Mucosa of descending colon (tissue), 3 donors: ENCODE measurements at regions not wholly inside any gene's neighbourhood (a gene's known extent, or its start where the extent isn't known, plus 50 kb on each side); places are given as distances from the start of the nearest gene placed in this dataset.

Experiments
- ATAC-seq: fragments of 200-7000 bp; cut with Tn5 transposase; one replicate; pipeline ENCODE4 v1.9.1; 2020; ENCODE audit warnings: mild to moderate bottlenecking, moderate library complexity
- DNase-seq, 3 donors: peaks; one replicate each; pipeline ENCODE4 v3.0.0-alpha.2; 2020
- H3K36me3 ChIP-seq: fragments of 200-600 bp; one replicate; pipeline ENCODE4 v1.8.0; 2021; ENCODE audit warnings: low read depth, mild to moderate bottlenecking
- H3K4me1 ChIP-seq: fragments of 200-600 bp; one replicate; pipeline ENCODE4 v1.8.0; 2021; ENCODE audit warnings: low read depth, mild to moderate bottlenecking
- H3K4me3 ChIP-seq: fragments of 200-600 bp; one replicate; pipeline ENCODE4 v1.8.0; 2021; ENCODE audit warnings: mild to moderate bottlenecking
- H3K9me3 ChIP-seq: fragments of 200-600 bp; one replicate; pipeline ENCODE4 v1.8.0; 2021; ENCODE audit warnings: mild to moderate bottlenecking
- CTCF ChIP-seq: fragments of 200-600 bp; IDR thresholded peaks from one replicate; pipeline ENCODE4 v1.8.0; 2022; ENCODE audit warnings: antibody characterized with exemption, mild to moderate bottlenecking
- intact Hi-C, 2 donors: fragments of 100-400 bp; cut with DNase I in 1 of 2; cut with micrococcal nuclease in 1 of 2; formaldehyde crosslinking; loops; one replicate each; pipeline versions ENCODE4 v1.11.0 to v1.11.1; 2022; cut with DNase I, micrococcal nuclease
- donor health status: DM: no; HTN: no; CAD: no; lungs with moderate emphysema.
- donor health status: DM: no; HTN: no; CAD: no.
- donor health status: DM: no; HTN: yes; CAD: no.

GRCh38 chr15:26129852-26130251 lies 266.7 kb upstream of the ATP10A start:
- DNase-seq (no peak), ATAC-seq (no peak)
- H3K9me3 ChIP-seq, result no peaks in the 10 kb centered on the region
- no peak for TF ChIP-seq CTCF
- H3K4me3 ChIP-seq, result no peak overlapping the region
- H3K36me3 ChIP-seq, result no peaks in the 10 kb centered on the region
- intact Hi-C loops, result no loop called here
- no peaks in the 10 kb centered on the region for H3K4me1 ChIP-seq

- H3K4me3 ChIP-seq, result no peak overlapping the region
- DNase-seq, result no peak
- no peak for ATAC-seq
- intact Hi-C loops, result no loop called here
- TF ChIP-seq CTCF, result no peak
- no peaks in the 10 kb centered on the region for H3K4me1 ChIP-seq
- no peaks in the 10 kb centered on the region for H3K36me3 ChIP-seq
- no peaks in the 10 kb centered on the region for H3K9me3 ChIP-seq
These were observed 265.5 kb upstream of the ATP10A start for GRCh38 chr15:26128611-26129140.

DNA sequence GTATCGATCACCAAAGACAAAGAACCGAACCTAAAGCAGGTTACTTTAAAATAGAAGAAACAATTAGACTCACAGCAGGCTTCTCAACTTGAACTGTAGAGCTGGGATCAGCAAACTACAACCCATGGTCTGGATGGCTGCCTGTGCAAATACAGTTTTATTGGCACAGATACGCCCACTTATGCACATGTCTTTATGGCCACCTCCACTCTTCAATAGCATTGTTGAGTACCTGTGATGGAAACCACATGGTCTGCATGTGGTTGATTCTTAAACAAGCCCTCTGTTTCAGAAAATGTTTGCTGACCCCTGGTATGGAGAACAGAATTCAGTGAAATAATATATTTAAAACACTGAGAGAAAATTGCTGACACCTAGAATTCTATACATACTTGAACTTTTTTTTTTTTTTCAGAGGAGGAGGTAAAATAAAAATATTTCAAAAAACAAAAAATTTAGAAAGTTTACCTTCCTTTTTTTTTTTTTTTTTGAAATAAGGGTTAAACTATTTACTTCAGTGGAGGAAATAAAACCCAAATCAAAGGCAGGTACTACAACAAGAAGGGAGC lies 263.8 kb upstream of the ATP10A start:
- peak in 1 of 3 donors; percentile 36 for DNase-seq
- H3K4me3 ChIP-seq, result no peak overlapping the region

DNA sequence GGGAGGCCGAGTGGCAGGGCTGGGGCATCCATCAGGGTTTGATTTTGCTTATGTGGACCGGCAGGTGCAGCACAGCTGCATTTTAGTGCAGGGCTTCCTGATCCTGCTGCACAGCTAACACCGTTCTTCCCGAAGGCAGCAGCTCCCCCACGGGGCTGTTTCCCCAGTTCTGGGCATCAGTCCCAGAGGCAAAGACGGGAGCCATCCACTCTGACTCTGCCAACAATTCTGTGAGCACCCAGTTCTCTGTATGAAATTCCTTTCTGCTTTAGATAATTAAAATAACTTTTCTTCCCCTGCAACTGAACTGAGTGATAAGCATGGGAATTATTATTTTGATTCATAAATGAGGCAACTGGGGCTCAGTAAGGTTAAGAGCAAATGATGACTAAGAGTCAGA lies 262.9 kb upstream of the ATP10A start:
- TF ChIP-seq CTCF, result no peak
- DNase-seq (no peak), ATAC-seq (no peak)
- H3K9me3 ChIP-seq, result peaks cover 12% of the 10 kb centered on the region
- no peaks in the 10 kb centered on the region for H3K36me3 ChIP-seq
- no peaks in the 10 kb centered on the region for H3K4me1 ChIP-seq
- intact Hi-C loops, result no loop called here
- no peak overlapping the region for H3K4me3 ChIP-seq

More for the DNA sequence above, 263.8 kb upstream of the ATP10A start:
- Histone ChIP-seq H3K36me3 (no peaks in the 10 kb centered on the region), H3K9me3 (peaks cover 8% of the 10 kb centered on the region), H3K4me1 (no peaks in the 10 kb centered on the region)
- intact Hi-C loops, result no loop called here
- TF ChIP-seq CTCF, result no peak
- ATAC-seq, result no peak

- ATAC-seq (no peak), DNase-seq (no peak)
- intact Hi-C loops, result no loop called here
- H3K4me3 ChIP-seq, result no peak overlapping the region
- H3K9me3 ChIP-seq, result peaks cover 12% of the 10 kb centered on the region
- no peak for TF ChIP-seq CTCF
- no peaks in the 10 kb centered on the region for H3K4me1 ChIP-seq
- H3K36me3 ChIP-seq, result no peaks in the 10 kb centered on the region
These were observed 262.5 kb upstream of the ATP10A start for GRCh38 chr15:26125664-26126063.

- intact Hi-C loops, result no loop called here
- TF ChIP-seq CTCF, result no peak
- DNase-seq (no peak), ATAC-seq (no peak)
- Histone ChIP-seq H3K9me3 (peaks cover 23% of the 10 kb centered on the region), H3K4me1 (no peaks in the 10 kb centered on the region), H3K36me3 (no peaks in the 10 kb centered on the region), H3K4me3 (no peak overlapping the region)
These were observed 256.2 kb upstream of the ATP10A start for GRCh38 chr15:26119322-26119721.
